ENCODE measurements at regions not wholly inside any gene's neighbourhood (a gene's known extent, or its start where the extent isn't known, plus 50 kb on each side); places are given as distances from the start of the nearest gene placed in this dataset.

GRCh38 chr10:45063591-45064231 is 63.0 kb downstream of the ZNF22 start:
- H4K5ac ChIP-seq (ENCODE audit: low read depth, low read length) = no peak overlapping the region
- H2AK9ac ChIP-seq (replicated peaks; ENCODE audit: low read depth, low read length, poor library complexity) = no peak overlapping the region
- no peak overlapping the region for H2BK120ac ChIP-seq (ENCODE audit: low read depth, low read length)
- no peak overlapping the region for H3K14ac ChIP-seq (replicated peaks; ENCODE audit: low read depth, low read length)
- H3K36me3 ChIP-seq (ENCODE audit: control insufficient read depth, insufficient read depth, low read length) = no peaks in the 10 kb centered on the region
- no peak overlapping the region for H3K56ac ChIP-seq (ENCODE audit: extremely low read depth, insufficient read depth, low read length)
- DNase-seq = no peak
- no peak overlapping the region for H3K4me2 ChIP-seq (ENCODE audit: low read depth, low read length)
- H3K4me3 ChIP-seq (ENCODE audit: insufficient read depth, low read depth, low read length) = no peak overlapping the region
- no peak overlapping the region for H3K18ac ChIP-seq (ENCODE audit: low read depth, low read length)
- in situ Hi-C loops (cut with MboI; ENCODE audit: low sequenced_read_pairs) = no loop called here
- H2AK5ac ChIP-seq (ENCODE audit: low read depth, low read length) = no peak overlapping the region
- no peaks in the 10 kb centered on the region for H3K27me3 ChIP-seq (ENCODE audit: control insufficient read depth, insufficient read depth, low read length)
- no peak overlapping the region for H3K27ac ChIP-seq (ENCODE audit: insufficient read depth, low read length)
- H3K9me3 ChIP-seq (ENCODE audit: control insufficient read depth, insufficient read depth, low read length) = no peaks in the 10 kb centered on the region
- H3K9me1 ChIP-seq (ENCODE audit: insufficient read depth, low read length) = no peaks in the 10 kb centered on the region
- H4K20me1 ChIP-seq (ENCODE audit: insufficient read depth, low read length) = no peaks in the 10 kb centered on the region
- no peak for ATAC-seq (ENCODE audit: low read depth)
- H2BK5ac ChIP-seq (ENCODE audit: low read depth, low read length, poor library complexity, severe bottlenecking) = no peak overlapping the region
- BruUV-seq (replicated peaks) = no TSS peak
- H2BK20ac ChIP-seq (ENCODE audit: low read depth, low read length) = no peak overlapping the region
- no peak overlapping the region for H2BK15ac ChIP-seq (ENCODE audit: low read depth, low read length)
- no peak overlapping the region for H3K23ac ChIP-seq (ENCODE audit: low read depth, low read length)
- no peak overlapping the region for H3K4ac ChIP-seq (ENCODE audit: low read depth, low read length)
- ChIA-PET CTCF (no interaction called here), POLR2A (ENCODE audit: unreplicated experiment) (no interaction called here)
- no CpG with 5 or more reads among the region's 8 CpGs for WGBS, 2 experiments (ENCODE audit: extremely low coverage in 2 of 2, insufficient read length in 1 of 2)
- intact Hi-C loops (cut with micrococcal nuclease) = no loop called here
- TF ChIP-seq CEBPB (IDR thresholded peaks at IDR 0.05; ENCODE audit: low read depth, low read length) (peak; percentile 41; the same call in 1 of the 2 replicates), POLR2A (IDR thresholded peaks at IDR 0.05; ENCODE audit: low read depth, low read length) (no peak)
- no peak overlapping the region for H4K91ac ChIP-seq (ENCODE audit: insufficient read depth, low read depth, low read length)
- dilution Hi-C loops (cut with HindIII; ENCODE audit: low sequenced_read_pairs, unreplicated experiment) = no loop called here
- no peak overlapping the region for H2AFZ ChIP-seq (replicated peaks; ENCODE audit: low read length, poor library complexity)
- no peaks in the 10 kb centered on the region for H3K4me1 ChIP-seq (ENCODE audit: control insufficient read depth, insufficient read depth, low read length)
- H3K9ac ChIP-seq (ENCODE audit: low read depth, low read length) = no peak overlapping the region
- no peaks in the 10 kb centered on the region for H3K79me1 ChIP-seq (ENCODE audit: low read depth in 1 of 2, low read length in 2 of 2)
- no peak overlapping the region for H4K8ac ChIP-seq (ENCODE audit: low read depth in 2 of 2, low read length in 2 of 2)
